GM12878 (cell line): ENCODE measurements at regions not wholly inside any gene's neighbourhood (a gene's known extent, or its start where the extent isn't known, plus 50 kb on each side); places are given as distances from the start of the nearest gene placed in this dataset.

Source experiments
- ATAC-seq: fragments of 200-7000 bp; cut with Tn5 transposase; 3 replicates; pipeline ENCODE4 v1.9.1; 2020; ENCODE audit warnings: mild to moderate bottlenecking, moderate library complexity
- BruUV-seq: library from RNA; stranded (reverse); fragments of 400-500 nt; replicated peaks from 2 replicates; lab custom pipeline; 2021; lab: Mats Ljungman, UMichigan
- CTCF ChIA-PET: fragments of 300-600 bp; sonication (Branson Sonifier 250); formaldehyde crosslinking; extraction: SDS; loops from one replicate; lab custom pipeline; 2021; ENCODE audit warnings: inconsistent platforms; lab: Yijun Ruan, JAX
- POLR2A ChIA-PET: fragments of 350-600 bp; formaldehyde crosslinking; extraction: SDS; loops from one replicate; lab custom pipeline; 2021; ENCODE audit warnings: inconsistent platforms; lab: Charles Lee
- RAD21 ChIA-PET: fragments of 300-600 bp; sonication (Branson Sonifier 250); formaldehyde crosslinking; loops from one replicate; lab custom pipeline; 2023; ENCODE audit warnings: antibody characterized with exemption; ENCODE audit not compliant: unreplicated experiment; lab: Charles Lee
- SMC1A ChIA-PET: fragments of 300-600 bp; sonication (Branson Sonifier 250); formaldehyde crosslinking; loops from one replicate; lab custom pipeline; 2023; ENCODE audit not compliant: unreplicated experiment, uncharacterized antibody; lab: Charles Lee
- DNase-seq: peaks from one replicate; pipeline ENCODE4 v3.0.0-alpha.2; 2011; ENCODE audit warnings: low read depth, low spot score
- FAIRE-seq: peaks from 3 replicates; lab custom pipeline; 2011; peaks lifted over from hg19 to GRCh38; lab: Jason Lieb, UNC
- H2AFZ ChIP-seq: 2 replicates; pipeline ENCODE4 v1.6.0; 2011; ENCODE audit warnings: low read depth, low read length, control low read depth; ENCODE audit not compliant: control insufficient read depth
- H3K27ac ChIP-seq: 2 replicates; pipeline ENCODE4 v1.5.1; 2011; ENCODE audit warnings: control low read depth; ENCODE audit not compliant: control insufficient read depth, insufficient read depth
- H3K27me3 ChIP-seq, 2 experiments: replicated peaks in 1 of 2; 2 replicates each; pipeline versions ENCODE4 v1.6.0 to v1.6.1; 2011; ENCODE audit warnings: low read length in 1 of 2; ENCODE audit not compliant: control insufficient read depth in 2 of 2, insufficient read depth in 2 of 2
- H3K36me3 ChIP-seq, 2 experiments: 2 replicates each; pipeline ENCODE4 v1.5.1; 2011; ENCODE audit warnings: low read length in 1 of 2; ENCODE audit not compliant: control insufficient read depth in 2 of 2, insufficient read depth in 2 of 2
- H3K4me1 ChIP-seq: 2 replicates; pipeline ENCODE4 v1.6.1; 2011; ENCODE audit warnings: mild to moderate bottlenecking, low read length, moderate library complexity, mixed read lengths; ENCODE audit not compliant: control insufficient read depth, insufficient read depth
- H3K4me2 ChIP-seq: 2 replicates; pipeline ENCODE4 v1.6.0; 2011; ENCODE audit warnings: control low read depth; ENCODE audit not compliant: control insufficient read depth, insufficient read depth
- H3K4me3 ChIP-seq: fragments of 200-600 bp; sonication (generic); 2 replicates; pipeline ENCODE4 v1.5.1; 2016
- H3K79me2 ChIP-seq: 2 replicates; pipeline ENCODE4 v1.6.0; 2011; ENCODE audit warnings: low read length; ENCODE audit not compliant: control insufficient read depth, insufficient read depth
- H3K9ac ChIP-seq: 2 replicates; pipeline ENCODE4 v1.8.0; 2011; ENCODE audit warnings: low read length, control low read depth, mixed read lengths; ENCODE audit not compliant: control insufficient read depth, insufficient read depth
- H3K9me3 ChIP-seq: replicated peaks from 3 replicates; pipeline ENCODE4 v1.5.1; 2011; ENCODE audit warnings: mild to moderate bottlenecking, low read length; ENCODE audit not compliant: control insufficient read depth, insufficient read depth
- H4K20me1 ChIP-seq: 2 replicates; pipeline ENCODE4 v1.6.0; 2011; ENCODE audit not compliant: control insufficient read depth, insufficient read depth
- ATF7 ChIP-seq: fragments of 450-650 bp; IDR thresholded peaks from 2 replicates; pipeline ENCODE4 v1.6.1; 2016; ENCODE audit warnings: low read depth, mild to moderate bottlenecking
- CBFB ChIP-seq: IDR thresholded peaks from 2 replicates; pipeline ENCODE4 v1.6.1; 2016; ENCODE audit warnings: antibody characterized with exemption, low read depth
- EGR1 ChIP-seq, 2 experiments: IDR thresholded peaks; 1 replicate in 1 of 2; 2 replicates in 1 of 2; pipeline ENCODE4 v1.6.1; 2011 to 2012; ENCODE audit warnings: low read depth in 2 of 2, low read length in 2 of 2, borderline replicate concordance in 1 of 2, mild to moderate bottlenecking in 1 of 2, moderate library complexity in 1 of 2
- GATAD2B ChIP-seq: fragments of 450-650 bp; conservative IDR thresholded peaks from 2 replicates; pipeline ENCODE4 v1.6.1; 2017; ENCODE audit warnings: low read depth, mild to moderate bottlenecking, moderate library complexity
- HDGF ChIP-seq: fragments of 450-650 bp; IDR thresholded peaks from 2 replicates; pipeline ENCODE4 v1.6.1; 2016; ENCODE audit warnings: antibody characterized with exemption
- IKZF1 ChIP-seq: fragments of 450-650 bp; conservative IDR thresholded peaks from 2 replicates; pipeline ENCODE4 v1.6.1; 2017; ENCODE audit warnings: antibody characterized with exemption, mild to moderate bottlenecking
- JUND ChIP-seq: IDR thresholded peaks from 2 replicates; pipeline ENCODE4 v1.6.1; 2012; ENCODE audit warnings: low read depth, mild to moderate bottlenecking, low read length, improper control_type of control experiment, moderate library complexity
- KLF5 ChIP-seq: fragments of 450-650 bp; IDR thresholded peaks from 2 replicates; pipeline ENCODE4 v1.6.1; 2014; ENCODE audit warnings: mild to moderate bottlenecking; ENCODE audit not compliant: partially characterized antibody
- LARP7 ChIP-seq: fragments of 450-650 bp; IDR thresholded peaks from 2 replicates; pipeline ENCODE4 v1.6.1; 2017; ENCODE audit warnings: mild to moderate bottlenecking
- NBN ChIP-seq: fragments of 450-650 bp; IDR thresholded peaks from 2 replicates; pipeline ENCODE4 v1.6.1; 2016
- NR2C1 ChIP-seq: fragments of 450-650 bp; IDR thresholded peaks from 2 replicates; pipeline ENCODE4 v1.6.1; 2017; ENCODE audit warnings: antibody characterized with exemption, mild to moderate bottlenecking, moderate library complexity
- PML ChIP-seq: IDR thresholded peaks from 2 replicates; pipeline ENCODE4 v1.6.1; 2012; ENCODE audit warnings: low read length, inconsistent platforms
- POLR2A ChIP-seq: IDR thresholded peaks from 2 replicates; pipeline ENCODE4 v1.6.1; 2011; ENCODE audit warnings: low read depth, mild to moderate bottlenecking, low read length
- POLR2AphosphoS2 ChIP-seq: IDR thresholded peaks from 2 replicates; pipeline ENCODE4 v1.6.1; 2011; ENCODE audit warnings: low read depth, mild to moderate bottlenecking, low read length, improper control_type of control experiment, moderate library complexity
- SIX5 ChIP-seq: IDR thresholded peaks from 2 replicates; pipeline ENCODE4 v1.6.1; 2011; ENCODE audit warnings: mild to moderate bottlenecking, low read depth, low read length, moderate library complexity; ENCODE audit not compliant: severe bottlenecking
- SMAD1 ChIP-seq: fragments of 450-650 bp; IDR thresholded peaks from 2 replicates; pipeline ENCODE4 v1.6.1; 2018; ENCODE audit warnings: mild to moderate bottlenecking, low read depth; ENCODE audit not compliant: partially characterized antibody
- SP1 ChIP-seq: IDR thresholded peaks from one replicate; pipeline ENCODE4 v1.6.1; 2011; ENCODE audit warnings: low read depth, low read length
- SRF ChIP-seq, 2 experiments: IDR thresholded peaks; 2 replicates each; pipeline ENCODE4 v1.6.1; 2011; ENCODE audit warnings: low read depth in 2 of 2, low read length in 2 of 2, mild to moderate bottlenecking in 1 of 2, moderate library complexity in 1 of 2
- TCF3 ChIP-seq: IDR thresholded peaks from 2 replicates; pipeline ENCODE4 v1.6.1; 2012; ENCODE audit warnings: low read depth, mild to moderate bottlenecking, low read length, borderline replicate concordance; ENCODE audit not compliant: insufficient read depth
- ZBED1 ChIP-seq: IDR thresholded peaks from 2 replicates; pipeline ENCODE4 v1.6.1; 2016; ENCODE audit warnings: borderline replicate concordance
- WGBS: methylation state at CpG from one replicate; pipeline ENCODE4 v1.1.6; 2016; ENCODE audit warnings: low lambda C conversion rate; ENCODE audit not compliant: insufficient replicate concordance, insufficient coverage; ENCODE audit errors: missing lambda C conversion rate; 5-methylcytosine and 5-hydroxymethylcytosine counted together
- in situ Hi-C: fragments of 300-500 bp; cut with MboI; formaldehyde crosslinking; loops from 9 replicates; pipeline ENCODE4 v1.14.3; 2018; ENCODE audit warnings: mixed read lengths
- intact Hi-C: fragments of 100-400 bp; cut with micrococcal nuclease; formaldehyde crosslinking; loops from one replicate; pipeline ENCODE4 v1.14.2; 2022; ENCODE audit not compliant: unreplicated experiment

DNA sequence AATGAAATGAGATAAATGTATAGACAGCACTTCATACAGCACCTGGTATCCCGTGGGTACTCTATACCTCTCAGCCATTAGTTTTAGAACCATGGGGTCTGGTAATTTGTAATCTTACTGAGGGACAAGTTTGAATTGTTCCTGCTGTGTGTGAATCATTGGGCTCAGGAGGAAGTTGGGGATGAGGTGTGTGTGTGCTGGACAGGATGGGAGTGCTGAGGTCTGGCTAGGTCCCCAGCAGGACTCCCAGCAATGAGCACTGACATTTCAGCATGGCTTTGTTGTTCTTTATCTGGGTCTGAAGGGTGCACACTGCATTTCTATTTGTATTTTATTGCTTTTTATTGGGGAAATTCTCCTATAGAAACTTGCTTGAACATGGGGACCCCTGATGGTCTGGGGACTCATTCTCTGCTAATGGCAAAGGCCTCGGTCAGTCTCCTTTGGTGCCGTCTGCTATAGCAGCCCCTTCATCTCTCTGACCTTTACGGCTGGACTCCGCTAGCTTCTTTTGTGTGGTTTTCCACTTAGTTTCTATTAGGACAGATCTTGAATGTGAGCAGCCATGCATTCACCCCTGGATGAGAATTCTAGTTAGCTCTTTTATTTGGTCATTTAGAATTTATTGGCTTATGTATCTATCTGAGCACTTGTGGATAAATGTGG is 98.1 kb downstream of the SREK1 start (continued):
- TF ChIP-seq GATAD2B (no peak), IKZF1 (no peak), ZBED1 (no peak), CBFB (no peak), KLF5 (no peak), POLR2AphosphoS2 (no peak)

GRCh38 chr5:66246608-66247007 is 102.5 kb downstream of the SREK1 start:
- Histone ChIP-seq H3K9me3 (no peaks in the 10 kb centered on the region), H3K4me3 (no peak overlapping the region), H3K9ac (no peak overlapping the region), H2AFZ (no peak overlapping the region), H3K4me2 (no peak overlapping the region), H3K27ac (no peak overlapping the region), H3K27me3 (no peaks in the 10 kb centered on the region; a peak in 1 of 4 replicates), H4K20me1 (no peaks in the 10 kb centered on the region), H3K79me2 (no peaks in the 10 kb centered on the region), H3K4me1 (no peaks in the 10 kb centered on the region), H3K36me3 (no peaks in the 10 kb centered on the region)
- POLR2A ChIA-PET: no interaction called here
- ATAC-seq (no peak), DNase-seq (no peak), FAIRE-seq (no peak)
- RAD21 ChIA-PET: interaction anchor here (1.8 kb wide), 1 partner anchor 60 kb away, joined by 4 read pairs; no protein-coding TSS in a partner anchor
- BruUV-seq: no TSS peak
- in situ Hi-C loops: no loop called here
- 34% methylated on average over 6 of the region's 6 CpGs for WGBS
- intact Hi-C loops: no loop called here
- SMC1A ChIA-PET: no interaction called here
- TF ChIP-seq JUND (no peak), LARP7 (no peak), SIX5 (no peak), POLR2A (no peak), NBN (no peak), SMAD1 (no peak), SRF (IDR thresholded peaks at IDR 0.05; ENCODE audit: low read depth in 2 of 2, low read length in 2 of 2) (no peak), PML (no peak), ATF7 (no peak), TCF3 (no peak), EGR1 (IDR thresholded peaks at IDR 0.05; ENCODE audit: borderline replicate concordance in 1 of 2, low read depth in 2 of 2, low read length in 2 of 2) (no peak), HDGF (no peak), NR2C1 (no peak), KLF5 (no peak), SP1 (no peak)
- CTCF ChIA-PET: no interaction called here
